Stimulated activated CD8-positive, alpha-beta memory T cell treated with anti-CD3 and anti-CD28 coated beads, Interleukin-4, amount 100 ng/mL, for 48 hours (primary cell): ENCODE measurements at regions not wholly inside any gene's neighbourhood (a gene's known extent, or its start where the extent isn't known, plus 50 kb on each side); places are given as distances from the start of the nearest gene placed in this dataset.

Experiments
- DNase-seq: peaks from one replicate; pipeline ENCODE4 v3.0.0-alpha.2; 2020

DNA sequence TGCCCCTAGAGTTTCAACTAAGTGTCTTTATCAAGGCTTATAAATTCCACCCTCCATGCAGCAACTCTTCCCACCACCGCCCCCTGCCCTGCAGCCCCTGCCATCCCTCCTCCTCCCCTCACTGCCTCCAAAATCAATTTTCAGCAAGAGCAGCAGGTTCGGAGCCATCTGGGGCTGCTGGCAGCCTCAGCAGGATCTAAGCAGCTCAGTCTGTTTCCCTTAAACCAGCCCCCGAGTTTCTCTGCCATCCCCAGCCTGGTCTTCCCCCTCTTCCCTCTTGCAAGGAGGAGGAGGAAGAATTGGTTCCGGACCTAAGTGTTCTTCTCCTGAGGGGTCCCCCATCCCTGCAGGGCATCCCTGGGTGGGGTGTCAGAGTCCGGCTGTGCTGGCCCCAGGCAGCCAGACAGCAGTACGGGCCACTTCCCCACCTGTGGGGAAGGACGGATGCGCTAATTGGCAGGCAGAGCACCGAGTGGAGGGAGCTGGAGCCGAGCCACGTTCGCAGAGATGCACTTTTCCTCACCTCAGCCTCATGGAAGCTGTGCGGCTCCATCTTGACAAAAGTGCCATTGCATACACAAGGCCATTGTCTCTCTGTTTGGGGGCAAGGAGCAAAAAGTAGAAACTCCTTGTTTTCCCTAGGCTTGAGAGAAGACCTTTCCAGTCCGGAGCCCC, 189.3 kb downstream of the KCNA5 start:
- DNase-seq = no peak

DNA sequence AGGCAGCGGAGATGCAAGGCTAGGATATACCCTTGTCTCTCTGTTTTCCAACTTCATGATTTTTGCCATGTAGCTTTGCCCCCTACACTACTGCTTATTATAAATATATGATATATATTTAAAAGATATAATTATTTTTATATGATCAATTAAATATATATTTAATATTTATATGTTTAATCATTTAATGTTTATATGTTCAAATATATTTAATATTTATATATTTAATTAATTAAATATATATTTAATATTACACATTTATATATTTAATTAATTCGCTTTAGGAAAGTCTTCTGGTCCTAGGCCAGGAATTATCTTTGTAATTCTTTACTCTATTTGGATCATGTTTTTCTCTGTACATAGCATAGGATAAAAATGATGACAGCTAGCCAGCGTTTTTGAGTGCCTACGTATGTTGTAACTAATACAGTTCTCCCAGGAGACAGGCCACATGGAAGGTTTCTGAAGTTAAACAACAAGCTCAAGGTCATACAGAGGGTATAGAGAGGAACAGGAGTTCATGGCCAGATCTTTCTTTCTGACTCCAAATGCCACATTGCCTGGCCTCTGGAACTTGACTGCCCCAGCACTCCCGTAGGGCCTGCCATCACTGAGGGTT, 192.5 kb downstream of the KCNA5 start:
- no peak for DNase-seq

GRCh38 chr12:5242440-5242839, 189.5 kb upstream of the NTF3 start:
- DNase-seq = no peak

GRCh38 chr12:5243014-5243413, 188.9 kb upstream of the NTF3 start:
- no peak for DNase-seq

DNA sequence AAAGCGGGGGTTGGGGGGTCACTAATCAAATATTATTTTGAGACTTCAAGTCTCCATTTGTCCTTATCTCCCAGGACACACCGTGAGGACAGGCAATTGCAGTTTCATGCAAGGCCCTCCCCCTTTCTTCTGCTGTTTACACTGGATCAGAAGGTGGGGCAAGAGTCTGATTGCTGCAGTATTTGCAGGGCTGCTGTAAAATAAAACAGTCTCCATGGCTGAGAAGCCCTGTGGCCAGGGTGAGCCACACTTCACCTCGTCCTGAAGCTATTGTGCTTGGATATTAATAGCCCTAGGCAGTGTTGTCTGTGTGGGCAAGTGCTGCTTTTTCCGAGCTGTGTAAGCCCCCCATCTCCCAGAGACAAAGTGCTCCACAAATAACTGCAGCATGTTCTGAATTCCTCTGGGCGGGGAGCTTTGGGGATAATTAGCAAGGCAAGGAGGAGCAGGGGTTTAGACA, 187.4 kb upstream of the NTF3 start:
- no peak for DNase-seq

- no peak for DNase-seq
These were observed 185.7 kb upstream of the NTF3 start for GRCh38 chr12:5246196-5246595.

GRCh38 chr12:5247144-5247543, 184.8 kb upstream of the NTF3 start:
- no peak for DNase-seq

DNA sequence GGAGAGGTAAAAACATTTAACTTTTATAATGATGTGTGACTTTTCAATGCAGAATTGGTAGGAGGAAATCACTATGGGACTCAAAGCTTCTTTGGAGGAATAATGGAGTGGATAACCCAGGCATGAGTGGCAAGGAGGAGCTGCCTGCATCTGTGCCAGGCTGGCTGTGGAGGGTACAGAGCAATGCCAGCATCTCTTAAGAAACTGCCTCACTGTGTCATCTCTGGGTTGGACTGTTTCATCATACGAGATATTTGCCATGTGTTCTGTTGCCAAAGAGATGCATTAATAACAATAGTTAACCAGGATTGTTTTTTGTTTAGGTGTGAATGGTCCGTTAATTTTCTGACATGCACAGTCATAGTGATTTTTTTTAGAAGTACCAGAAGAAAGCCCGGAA, 183.7 kb upstream of the NTF3 start:
- no peak for DNase-seq

DNA sequence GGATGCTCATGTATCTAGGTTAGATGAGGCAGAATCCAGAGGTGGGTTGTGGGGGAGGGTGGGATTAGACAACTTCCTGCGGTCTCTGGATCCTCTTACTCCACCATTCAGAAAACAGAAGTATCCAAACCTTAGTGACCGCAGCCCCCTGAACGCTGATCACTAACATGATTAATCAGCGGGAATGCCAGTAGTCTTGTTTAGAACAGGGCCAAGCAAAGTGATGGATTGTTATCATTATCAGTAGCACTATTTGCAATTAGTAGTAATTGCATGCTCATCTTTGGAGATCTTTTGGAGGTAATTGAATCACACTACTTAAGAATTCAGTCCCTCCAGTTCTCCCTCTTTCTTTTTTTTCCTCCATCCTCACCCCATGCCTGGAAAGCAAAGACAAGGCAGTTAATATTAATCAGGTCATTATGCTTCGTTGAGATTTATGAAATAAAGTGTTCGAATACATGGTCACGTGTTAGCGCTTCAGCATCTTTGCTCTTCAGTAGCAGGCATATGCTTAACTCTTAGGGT, 182.8 kb upstream of the NTF3 start:
- no peak for DNase-seq

DNA sequence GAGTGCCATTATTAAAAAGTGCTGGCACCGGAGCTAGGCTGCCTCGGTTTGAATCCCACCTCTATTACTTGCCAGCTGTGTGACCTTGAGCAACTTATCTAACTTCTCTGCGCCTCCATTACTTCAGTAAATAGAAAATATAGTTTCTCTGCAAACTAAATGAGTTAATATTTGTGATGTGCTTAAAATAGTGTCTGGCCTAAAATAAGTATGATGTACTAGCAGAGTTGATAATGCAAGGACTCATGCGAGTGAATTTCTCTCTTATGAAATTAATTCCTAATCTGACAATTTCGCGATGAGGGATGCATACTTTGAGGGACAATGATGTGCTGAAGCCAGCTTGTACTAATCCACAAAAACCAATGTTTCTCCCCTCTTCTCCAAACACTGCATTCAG, 180.8 kb upstream of the NTF3 start:
- DNase-seq = no peak

DNA sequence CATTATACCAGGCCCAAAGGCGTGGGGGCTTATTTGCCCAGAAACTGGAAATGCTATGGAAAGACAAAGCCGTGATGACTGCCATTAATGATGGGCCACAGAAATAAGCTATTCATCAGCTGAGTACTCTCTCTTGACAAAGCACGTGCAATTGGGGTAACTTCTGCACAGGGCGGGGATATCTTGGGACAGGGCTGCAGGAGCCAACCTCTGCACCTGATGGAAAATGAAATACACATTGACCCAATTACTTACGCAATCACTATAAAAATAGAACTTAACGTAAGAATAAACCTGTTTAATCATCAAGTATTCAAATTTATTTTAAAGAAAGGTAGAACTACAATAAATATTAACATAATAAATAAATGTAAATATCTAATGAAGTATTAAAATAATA, 180.1 kb upstream of the NTF3 start:
- DNase-seq = no peak

GRCh38 chr12:5254703-5255102, 177.2 kb upstream of the NTF3 start:
- DNase-seq = no peak

- no peak for DNase-seq
These were observed 174.0 kb upstream of the NTF3 start for GRCh38 chr12:5257763-5258495.

- no peak for DNase-seq
These were observed 173.4 kb upstream of the NTF3 start for GRCh38 chr12:5258498-5258897.

DNA sequence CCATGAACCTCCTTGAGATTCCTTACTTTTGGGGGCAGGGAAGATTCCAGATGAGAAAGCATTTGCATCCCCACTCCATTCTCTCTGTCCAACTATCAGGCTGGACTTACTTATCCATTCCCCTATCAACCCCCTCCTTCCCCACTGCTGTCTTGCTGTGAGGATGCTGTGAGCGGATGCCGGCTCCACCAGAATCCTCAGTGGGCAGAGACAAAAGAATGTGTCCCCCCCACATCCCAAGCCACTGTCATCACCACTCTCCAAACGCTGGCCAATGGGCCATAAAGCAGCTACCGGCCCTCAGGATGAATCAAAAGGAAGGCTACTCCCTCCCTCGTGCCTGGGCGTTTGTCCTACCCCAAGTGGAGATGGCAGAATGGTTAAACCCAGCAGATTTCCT, 173.0 kb upstream of the NTF3 start:
- DNase-seq = no peak

DNA sequence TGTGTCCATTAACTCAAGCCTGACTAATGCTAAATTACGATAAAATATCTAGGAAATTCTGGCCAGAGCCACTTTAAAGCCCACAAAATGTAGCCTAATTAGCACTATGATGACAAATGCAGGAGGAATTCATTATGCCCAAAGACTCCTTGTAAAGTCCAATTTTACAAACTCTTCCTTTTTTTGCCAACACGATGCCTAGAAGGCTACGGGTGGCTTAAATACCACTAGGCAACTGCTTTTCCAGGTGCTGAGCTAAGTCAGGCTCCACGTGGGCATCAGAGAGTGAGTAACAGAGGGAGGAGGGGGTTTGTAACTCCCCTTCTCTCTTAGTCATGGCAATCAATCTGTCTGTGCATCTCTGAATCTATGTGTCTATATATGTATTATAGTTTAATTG, 172.4 kb upstream of the NTF3 start:
- DNase-seq = no peak

- no peak for DNase-seq
These were observed 171.8 kb upstream of the NTF3 start for GRCh38 chr12:5260086-5260485.

GRCh38 chr12:5260591-5261086, 171.3 kb upstream of the NTF3 start:
- no peak for DNase-seq

DNA sequence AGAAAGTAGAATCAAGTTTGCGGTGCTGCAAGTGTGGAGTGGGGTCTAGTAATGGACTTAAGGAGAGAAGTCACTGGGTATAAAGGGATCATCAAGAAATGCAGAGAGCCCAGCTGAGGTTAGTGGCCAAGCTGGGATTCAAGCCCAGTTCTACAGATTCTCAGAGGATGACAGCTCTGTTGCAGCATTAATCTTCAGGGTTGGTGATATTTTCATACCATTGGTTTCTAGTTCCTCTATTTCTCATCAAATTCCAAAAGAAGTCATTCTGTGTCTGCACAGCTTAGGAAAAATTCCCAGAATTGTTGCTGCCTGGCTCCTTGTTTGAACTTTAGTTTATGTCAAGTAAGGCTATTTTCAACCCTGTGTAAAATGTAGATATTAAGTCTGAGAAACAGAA, 169.5 kb upstream of the NTF3 start:
- DNase-seq = no peak

DNA sequence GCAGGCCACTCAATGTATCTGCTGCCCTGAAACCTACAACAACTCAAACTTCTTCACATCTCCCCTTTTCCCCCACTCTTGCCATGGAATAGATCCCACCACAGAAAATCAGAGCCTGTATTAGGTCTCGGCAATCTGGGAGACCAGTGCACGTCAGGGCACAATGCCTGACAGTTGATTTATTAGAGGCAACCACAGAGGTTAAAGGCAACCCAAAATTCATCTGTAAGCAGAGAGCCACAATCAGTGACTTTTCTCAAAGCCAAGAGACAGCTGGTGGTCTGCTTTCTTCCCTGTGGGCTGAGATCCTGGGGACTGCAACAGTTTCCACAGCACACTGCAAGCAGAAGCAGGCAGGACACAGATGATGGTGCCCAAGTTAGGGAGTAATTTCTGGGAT, 169.0 kb upstream of the NTF3 start:
- DNase-seq = no peak

- DNase-seq = no peak
These were observed 167.9 kb upstream of the NTF3 start for GRCh38 chr12:5264006-5264405.

GRCh38 chr12:5267603-5268423, 164.1 kb upstream of the NTF3 start:
- no peak for DNase-seq
